ENCODE measurements at regions not wholly inside any gene's neighbourhood (a gene's known extent, or its start where the extent isn't known, plus 50 kb on each side); places are given as distances from the start of the nearest gene placed in this dataset.

GRCh38 chr3:152971880-152972279 is 136.9 kb downstream of the P2RY1 start:
- TF ChIP-seq CTCF (optimal IDR thresholded peaks at IDR 0.05 in 1 of 3, IDR thresholded peaks at IDR 0.05 in 1 of 3, conservative IDR thresholded peaks at IDR 0.05 in 1 of 3; ENCODE audit: extremely low read depth in 1 of 3, insufficient read depth in 2 of 3, low read length in 3 of 3): no peak
- TF ChIP-seq EZH2 (IDR thresholded peaks at IDR 0.05; ENCODE audit: low read length): no peak
- H3K9me3 ChIP-seq (ENCODE audit: control insufficient read depth, low read depth, low read length): no peaks in the 10 kb centered on the region
- H3K9ac ChIP-seq (ENCODE audit: control insufficient read depth, extremely low read depth, insufficient read depth, low read length): no peak overlapping the region
- H2AFZ ChIP-seq (ENCODE audit: control insufficient read depth, low read length): no peak overlapping the region
- no peak overlapping the region for H3K27ac ChIP-seq (ENCODE audit: control insufficient read depth, insufficient read depth, low read length)
- H3K79me2 ChIP-seq (ENCODE audit: control insufficient read depth, insufficient read depth, low read length): no peaks in the 10 kb centered on the region
- no peaks in the 10 kb centered on the region for H3K9me1 ChIP-seq (ENCODE audit: control insufficient read depth, extremely low read depth, insufficient read depth, low read length)
- no peak for FAIRE-seq
- no peaks in the 10 kb centered on the region for H3K36me3 ChIP-seq (ENCODE audit: control insufficient read depth in 2 of 2, extremely low read depth in 1 of 2, insufficient read depth in 2 of 2, low read length in 2 of 2)
- no peaks in the 10 kb centered on the region for H3K27me3 ChIP-seq (ENCODE audit: control insufficient read depth, extremely low read depth, insufficient read depth, low read length)
- H3K4me2 ChIP-seq (ENCODE audit: control insufficient read depth, extremely low read depth, insufficient read depth, low read depth, low read length): no peak overlapping the region
- dilution Hi-C loops (cut with MboI; ENCODE audit: extremely low pct_ligation_motif_present, low sequenced_read_pairs): no loop called here
- H3K4me3 ChIP-seq (ENCODE audit: control insufficient read depth in 2 of 3, extremely low read depth in 1 of 3, insufficient read depth in 2 of 3, low read depth in 1 of 3, low read length in 3 of 3): no peak overlapping the region
- DNase-seq (ENCODE audit: low read depth, low spot score): no peak
- no peaks in the 10 kb centered on the region for H4K20me1 ChIP-seq (ENCODE audit: control insufficient read depth, extremely low read depth, insufficient read depth, low read length)
- peaks cover 30% of the 10 kb centered on the region for H3K4me1 ChIP-seq (ENCODE audit: control insufficient read depth, extremely low read depth, insufficient read depth, low read length)

GRCh38 chr3:152973575-152973974 is 138.6 kb downstream of the P2RY1 start:
- H3K9ac ChIP-seq (ENCODE audit: control insufficient read depth, extremely low read depth, insufficient read depth, low read length): no peak overlapping the region
- no peaks in the 10 kb centered on the region for H3K9me1 ChIP-seq (ENCODE audit: control insufficient read depth, extremely low read depth, insufficient read depth, low read length)
- dilution Hi-C loops (cut with MboI; ENCODE audit: extremely low pct_ligation_motif_present, low sequenced_read_pairs): no loop called here
- no peak overlapping the region for H2AFZ ChIP-seq (ENCODE audit: control insufficient read depth, low read length)
- H3K4me1 ChIP-seq (ENCODE audit: control insufficient read depth, extremely low read depth, insufficient read depth, low read length): peaks cover 26% of the 10 kb centered on the region
- no peak overlapping the region for H3K4me3 ChIP-seq (ENCODE audit: control insufficient read depth in 2 of 3, extremely low read depth in 1 of 3, insufficient read depth in 2 of 3, low read depth in 1 of 3, low read length in 3 of 3)
- H3K9me3 ChIP-seq (ENCODE audit: control insufficient read depth, low read depth, low read length): no peaks in the 10 kb centered on the region
- no peaks in the 10 kb centered on the region for H3K36me3 ChIP-seq (ENCODE audit: control insufficient read depth in 2 of 2, extremely low read depth in 1 of 2, insufficient read depth in 2 of 2, low read length in 2 of 2)
- H3K4me2 ChIP-seq (ENCODE audit: control insufficient read depth, extremely low read depth, insufficient read depth, low read depth, low read length): no peak overlapping the region
- TF ChIP-seq CTCF (optimal IDR thresholded peaks at IDR 0.05 in 1 of 3, IDR thresholded peaks at IDR 0.05 in 1 of 3, conservative IDR thresholded peaks at IDR 0.05 in 1 of 3; ENCODE audit: extremely low read depth in 1 of 3, insufficient read depth in 2 of 3, low read length in 3 of 3) (no peak), EZH2 (IDR thresholded peaks at IDR 0.05; ENCODE audit: low read length) (no peak)
- DNase-seq (ENCODE audit: low read depth, low spot score): no peak
- H3K27ac ChIP-seq (ENCODE audit: control insufficient read depth, insufficient read depth, low read length): no peak overlapping the region
- H3K27me3 ChIP-seq (ENCODE audit: control insufficient read depth, extremely low read depth, insufficient read depth, low read length): no peaks in the 10 kb centered on the region
- no peaks in the 10 kb centered on the region for H4K20me1 ChIP-seq (ENCODE audit: control insufficient read depth, extremely low read depth, insufficient read depth, low read length)
- FAIRE-seq: no peak
- no peaks in the 10 kb centered on the region for H3K79me2 ChIP-seq (ENCODE audit: control insufficient read depth, insufficient read depth, low read length)
